GM12872 (cell line): ENCODE measurements at regions not wholly inside any gene's neighbourhood (a gene's known extent, or its start where the extent isn't known, plus 50 kb on each side); places are given as distances from the start of the nearest gene placed in this dataset.

ENCODE experiments used
- CTCF ChIP-seq: IDR thresholded peaks from 3 replicates; pipeline ENCODE4 v1.5.1; 2011; ENCODE audit warnings: low read depth, mild to moderate bottlenecking, low read length, moderate library complexity; ENCODE audit not compliant: insufficient read depth

GRCh38 chr4:89665662-89666061, 171.3 kb downstream of the SNCA start:
- no peak for TF ChIP-seq CTCF

GRCh38 chr4:89664521-89664920, 172.4 kb downstream of the SNCA start:
- no peak for TF ChIP-seq CTCF

- no peak for TF ChIP-seq CTCF
These were observed 175.6 kb downstream of the SNCA start for GRCh38 chr4:89661173-89661899.

- TF ChIP-seq CTCF, result no peak
These were observed 176.4 kb downstream of the SNCA start for GRCh38 chr4:89660444-89661172.

- TF ChIP-seq CTCF, result no peak
These were observed 178.3 kb downstream of the SNCA start for GRCh38 chr4:89658701-89659024.

GRCh38 chr4:89657931-89658700, 178.8 kb downstream of the SNCA start:
- peak; percentile 41 for TF ChIP-seq CTCF

- no peak for TF ChIP-seq CTCF
These were observed 183.9 kb downstream of the SNCA start for GRCh38 chr4:89653012-89653411.
